HG03521 (cell line): ENCODE measurements at regions not wholly inside any gene's neighbourhood (a gene's known extent, or its start where the extent isn't known, plus 50 kb on each side); places are given as distances from the start of the nearest gene placed in this dataset.
A peak's percentile ranks its signal among the peaks of the same experiment; 100 is the strongest.

Source experiments
- ATAC-seq: cut with Tn5 transposase; IDR thresholded peaks from one replicate; pipeline ENCODE4 v1.9.1; 2021; ENCODE audit warnings: mild to moderate bottlenecking, moderate library complexity; ENCODE audit not compliant: unreplicated experiment

- no peak for ATAC-seq
Observed at GRCh38 chr1:209229494-209230061, 353.9 kb upstream of the CAMK1G start.

DNA sequence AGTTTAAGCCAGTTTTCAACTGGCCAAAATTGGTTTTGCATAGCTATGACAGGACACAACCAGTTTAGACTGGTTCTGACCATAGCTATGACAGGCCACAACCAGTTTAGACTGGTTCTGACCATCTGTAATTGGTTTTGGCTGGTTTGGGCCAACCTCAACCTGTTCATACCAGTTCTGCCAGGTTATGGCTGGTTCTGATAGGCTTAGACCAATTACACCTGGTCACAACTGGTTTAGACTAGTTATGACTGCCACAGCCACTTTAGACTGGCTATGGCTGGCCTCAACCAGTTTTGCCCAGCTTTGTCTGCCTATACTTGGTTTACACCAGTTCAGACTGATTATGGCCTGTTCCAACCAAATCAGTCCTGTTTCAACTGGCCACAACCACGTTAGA is 353.2 kb upstream of the CAMK1G start:
- no peak for ATAC-seq

DNA sequence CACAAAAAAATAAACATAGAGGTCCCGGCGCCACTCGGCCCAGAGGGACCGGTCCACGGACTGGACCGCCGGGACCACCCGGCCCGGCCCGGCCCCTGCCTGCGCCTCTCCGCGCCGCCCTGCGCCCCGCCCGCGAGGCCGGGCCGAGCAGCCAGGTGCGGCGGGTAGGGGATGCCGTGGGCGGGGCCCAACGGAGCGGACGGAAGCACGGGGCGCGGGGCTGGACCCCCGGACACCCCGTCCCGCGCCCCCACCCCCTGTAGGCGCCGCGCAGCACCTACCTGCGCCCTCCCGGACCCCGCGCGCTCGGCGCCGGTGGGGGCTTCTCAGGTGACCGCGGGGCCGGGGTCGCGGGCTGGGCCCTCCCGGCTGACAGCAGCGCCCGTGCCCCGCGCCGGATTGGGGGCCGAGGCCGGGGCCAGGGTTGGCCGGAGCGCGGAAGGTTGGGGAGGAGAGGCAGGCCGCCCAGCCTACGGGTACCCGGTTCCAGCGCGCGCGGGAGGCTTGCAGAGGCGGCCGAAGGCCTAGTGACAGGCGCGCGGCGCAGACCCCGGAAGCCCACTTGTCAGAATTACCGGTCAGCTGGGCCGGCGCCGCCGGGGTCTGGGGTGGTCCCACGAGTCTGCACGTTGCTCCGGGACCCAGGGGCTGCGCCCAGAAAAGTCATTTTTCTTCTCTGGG is 351.9 kb upstream of the CAMK1G start:
- ATAC-seq: no peak

- ATAC-seq: no peak
Observed at GRCh38 chr1:209232197-209232596, 351.3 kb upstream of the CAMK1G start.

DNA sequence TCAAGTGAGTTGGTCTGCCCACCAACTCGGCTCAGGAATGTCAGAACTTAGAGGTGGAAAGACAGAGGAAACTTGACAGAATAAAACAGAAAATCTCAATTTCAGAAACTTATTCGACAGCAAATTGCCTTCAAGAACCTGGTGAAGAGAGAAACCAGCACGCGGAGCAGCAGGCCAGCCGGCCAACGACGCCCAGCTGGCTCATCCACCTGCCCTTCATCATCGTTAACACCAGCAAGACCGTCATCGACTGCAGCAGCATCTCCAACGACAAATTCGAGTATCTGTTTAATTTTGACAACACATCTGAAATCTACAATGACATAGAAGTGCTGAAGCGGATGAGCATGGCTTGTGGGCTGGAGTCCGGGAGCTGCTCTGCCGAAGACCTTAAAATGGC is 350.8 kb upstream of the CAMK1G start:
- ATAC-seq: no peak

DNA sequence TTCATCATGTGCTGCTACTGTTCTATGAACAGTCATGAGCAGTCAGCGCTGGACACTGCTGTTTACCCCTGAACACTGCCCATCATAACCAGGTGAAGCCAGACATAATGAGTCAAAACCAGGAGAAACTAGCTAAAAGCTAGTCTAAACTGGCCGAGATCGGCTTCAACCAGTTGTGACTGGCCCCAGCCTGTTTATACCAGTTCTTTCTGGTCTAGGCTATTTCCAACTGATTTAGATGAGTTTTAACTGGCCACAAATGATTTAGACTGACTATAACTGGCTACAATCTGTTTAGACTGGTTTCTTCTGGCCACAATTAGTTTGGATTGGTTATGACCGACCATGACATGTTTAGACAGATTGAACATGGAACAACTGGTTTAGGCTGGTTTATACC is 348.3 kb upstream of the CAMK1G start:
- ATAC-seq: no peak

DNA sequence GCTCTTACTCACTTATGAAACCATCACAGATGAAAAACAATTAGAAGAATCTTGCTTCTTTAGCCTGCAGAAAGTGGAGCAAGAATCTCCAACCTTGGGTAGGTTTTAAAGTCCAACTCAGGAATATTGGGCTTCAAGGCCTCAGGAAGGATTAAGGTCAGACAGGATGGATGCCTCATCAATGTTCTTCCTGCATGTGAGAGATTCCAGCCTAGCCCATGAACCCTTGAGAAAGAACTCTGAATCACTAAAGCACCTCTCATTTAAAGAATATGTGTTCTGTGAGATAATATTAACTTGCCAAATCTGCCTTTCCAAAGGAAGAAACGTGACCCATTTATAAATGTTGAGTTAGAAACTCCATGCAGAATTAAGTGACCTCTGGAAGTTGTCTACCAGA is 345.2 kb upstream of the CAMK1G start:
- ATAC-seq: no peak

DNA sequence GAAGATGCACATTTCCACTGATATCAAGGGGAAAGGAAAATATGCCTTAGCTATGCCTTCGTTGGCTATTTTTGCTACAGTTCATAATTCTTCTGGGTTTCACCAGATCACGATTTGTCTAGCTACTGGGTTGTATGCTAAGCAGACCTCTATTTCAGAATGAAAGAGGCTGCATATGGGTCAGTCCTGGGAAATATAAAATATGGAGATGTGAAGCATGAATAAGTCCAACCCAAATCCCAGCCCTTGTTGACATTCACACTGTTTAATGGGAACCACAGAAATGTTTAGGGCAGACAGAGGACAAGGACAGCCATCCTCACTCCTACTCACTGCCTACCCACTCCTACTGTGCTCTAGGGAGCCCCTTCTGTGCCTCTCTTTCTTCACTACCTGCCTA is 343.2 kb upstream of the CAMK1G start:
- no peak for ATAC-seq

GRCh38 chr1:209241487-209241886 is 342.0 kb upstream of the CAMK1G start:
- ATAC-seq: no peak

GRCh38 chr1:209248649-209249279 is 334.8 kb upstream of the CAMK1G start:
- ATAC-seq: peak; percentile 85

- no peak for ATAC-seq
Observed at GRCh38 chr1:209249280-209249670, 334.2 kb upstream of the CAMK1G start.

DNA sequence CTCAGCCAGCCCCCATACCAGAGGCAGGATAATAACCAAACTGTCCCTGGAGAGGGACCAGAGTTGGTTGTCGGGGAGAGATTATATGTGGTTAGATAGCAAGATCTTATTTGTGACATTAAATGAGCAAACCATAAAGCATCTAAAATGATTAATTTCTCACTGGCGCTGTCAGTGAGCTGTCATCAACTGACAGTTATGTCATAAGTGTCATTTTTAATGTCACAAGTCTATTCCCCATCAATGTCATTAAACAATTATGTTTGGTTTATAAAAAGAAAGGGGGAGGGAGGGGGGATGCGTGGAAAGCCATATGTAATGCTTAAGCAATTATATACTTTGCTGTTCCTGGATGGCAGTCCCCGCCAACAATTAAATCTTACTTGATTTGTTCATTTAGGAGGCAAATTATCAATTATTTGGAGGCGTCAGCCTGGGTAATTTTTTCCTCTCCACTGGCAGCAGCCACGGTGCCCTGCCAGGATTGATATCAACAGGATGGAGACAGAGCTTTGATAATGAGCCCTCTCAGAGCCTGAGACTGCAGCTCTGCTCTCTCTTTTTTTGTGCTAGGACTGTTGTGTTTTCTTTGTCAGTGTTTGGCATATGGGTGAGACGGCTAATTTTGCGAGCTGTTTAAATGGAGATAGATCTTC is 333.6 kb upstream of the CAMK1G start:
- no peak for ATAC-seq

GRCh38 chr1:209250861-209251636 is 332.5 kb upstream of the CAMK1G start:
- no peak for ATAC-seq

GRCh38 chr1:209256766-209257350 is 326.7 kb upstream of the CAMK1G start:
- no peak for ATAC-seq

DNA sequence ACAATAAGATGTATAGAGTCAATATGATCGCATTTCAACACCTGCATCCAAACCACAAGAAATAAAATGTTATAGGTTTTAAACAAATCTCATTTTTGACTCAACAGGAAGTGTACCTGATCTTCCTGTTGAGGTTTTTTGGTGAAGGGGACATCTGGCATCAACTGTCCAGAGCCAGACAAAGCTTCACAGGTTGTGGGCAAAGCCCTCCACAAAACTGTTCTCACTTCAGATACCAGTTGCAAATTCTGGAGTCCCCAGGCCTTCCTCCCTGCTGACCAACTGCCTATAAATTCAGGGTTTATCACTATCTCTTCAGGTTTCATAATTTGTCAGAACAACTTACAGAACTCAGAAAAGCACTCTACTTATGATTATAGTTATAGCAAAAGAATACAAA is 326.1 kb upstream of the CAMK1G start:
- ATAC-seq: no peak

DNA sequence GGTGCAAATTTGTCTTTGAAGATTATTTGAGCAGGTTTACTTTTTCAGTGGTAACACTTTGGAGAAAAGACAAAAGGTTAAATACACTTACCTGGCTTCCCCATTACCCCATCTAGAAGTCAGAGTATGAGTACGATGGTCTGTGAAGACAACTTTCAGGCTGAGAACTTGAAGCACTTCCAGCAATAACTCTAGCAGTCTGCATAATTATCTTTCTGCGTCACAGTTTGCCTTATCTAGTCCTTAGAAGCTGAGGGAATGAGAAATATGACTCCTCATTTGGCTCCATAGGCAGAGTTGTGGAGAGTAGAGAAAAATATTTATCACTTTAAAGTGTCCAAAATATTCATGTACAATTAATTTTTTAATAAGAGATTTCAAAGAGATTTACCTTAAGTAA is 323.4 kb upstream of the CAMK1G start:
- ATAC-seq: no peak

DNA sequence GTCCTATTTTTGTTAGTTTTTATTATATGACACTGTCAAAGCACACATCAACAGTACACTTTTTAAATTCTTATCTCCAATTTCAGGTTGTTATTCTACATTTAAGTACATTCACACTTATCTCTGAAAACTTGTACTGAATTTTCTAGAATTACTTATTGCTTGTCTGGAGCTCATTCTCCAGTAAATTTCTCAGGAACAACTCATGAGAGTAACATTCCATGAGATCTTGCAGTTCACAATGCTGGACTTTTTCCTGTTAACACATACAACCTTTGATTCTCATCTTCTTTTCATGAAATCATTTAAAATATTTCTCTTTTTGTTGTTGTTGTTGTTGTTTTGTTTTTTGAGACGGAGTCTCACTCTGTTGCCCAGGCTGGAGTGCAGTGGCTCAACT is 320.9 kb upstream of the CAMK1G start:
- no peak for ATAC-seq

DNA sequence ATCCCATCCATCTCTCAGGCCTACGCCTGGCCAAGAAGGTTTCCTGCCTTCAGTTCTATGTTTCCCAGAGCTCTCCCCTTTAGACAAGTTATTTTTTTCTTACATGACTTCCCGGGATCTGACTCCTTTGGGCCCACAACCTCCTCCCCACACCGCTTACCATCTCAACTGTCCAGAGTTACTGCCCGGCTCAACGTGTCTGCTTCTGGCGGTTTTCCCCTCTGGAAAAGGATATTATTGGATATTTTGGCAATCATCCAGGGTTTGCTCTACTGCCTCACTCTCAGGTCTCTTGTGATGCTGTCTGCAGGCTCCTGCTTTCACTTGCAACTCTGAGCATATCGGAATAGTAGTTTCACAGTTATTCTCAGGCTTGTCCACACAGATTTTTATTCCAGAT is 318.2 kb upstream of the CAMK1G start:
- ATAC-seq: no peak

DNA sequence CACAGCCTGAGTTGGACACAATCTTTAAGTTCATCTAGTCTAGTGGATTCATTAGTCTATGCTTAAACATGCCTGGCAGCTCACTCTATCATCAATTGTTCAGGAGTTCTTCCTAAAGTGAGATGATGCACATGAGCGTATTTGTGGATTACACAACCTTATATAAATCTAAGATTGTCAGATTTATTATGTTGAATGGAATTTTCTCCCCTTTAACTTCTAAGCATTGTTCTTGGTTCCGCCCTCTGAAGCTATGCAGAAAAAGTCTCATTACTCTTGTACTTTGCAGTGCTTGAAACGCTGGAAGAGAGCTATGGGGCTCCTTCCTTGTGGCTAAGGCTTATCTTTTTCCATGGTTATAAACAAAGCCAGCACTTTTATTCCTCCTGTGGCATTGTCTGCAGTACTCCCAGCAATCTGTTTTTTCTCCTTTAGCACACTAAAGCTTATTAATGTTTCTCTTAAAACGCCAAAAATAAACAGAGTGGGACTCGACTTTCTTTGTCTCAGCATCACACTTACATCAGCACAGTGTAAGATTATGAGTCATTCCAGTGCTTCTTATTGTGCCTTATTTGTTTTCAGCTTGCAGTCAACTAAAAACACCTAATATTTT is 316.8 kb upstream of the CAMK1G start:
- ATAC-seq: no peak

DNA sequence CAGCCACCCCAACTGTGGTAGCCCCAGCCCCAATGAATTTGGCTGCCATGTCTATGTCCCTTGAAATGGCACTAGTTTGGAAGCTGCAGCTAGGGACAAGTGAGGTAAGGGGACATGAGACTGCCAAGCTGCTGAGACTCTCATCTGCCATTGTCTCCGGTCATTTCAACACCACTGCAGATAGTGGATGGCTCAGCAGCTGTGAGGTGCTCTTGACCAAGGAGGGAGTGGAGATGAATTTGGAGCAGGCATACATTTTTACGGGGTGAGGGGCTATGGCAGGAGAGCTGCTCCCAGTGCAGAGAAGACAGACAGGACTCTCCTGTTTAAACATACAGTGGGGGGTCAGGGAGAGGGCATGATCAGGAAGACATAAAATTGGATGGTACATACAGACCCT is 315.5 kb upstream of the CAMK1G start:
- ATAC-seq: no peak

GRCh38 chr1:209268479-209268878 is 315.0 kb upstream of the CAMK1G start:
- no peak for ATAC-seq
